Mesenchymal stem cell (in vitro differentiated cells and primary cell): ENCODE measurements at regions not wholly inside any gene's neighbourhood (a gene's known extent, or its start where the extent isn't known, plus 50 kb on each side); places are given as distances from the start of the nearest gene placed in this dataset.

Experiments used
- DNase-seq: peaks from one replicate; pipeline ENCODE4 v3.0.0-alpha.2; 2013
- H2AFZ ChIP-seq: one replicate; pipeline ENCODE4 v1.6.1; 2013; ENCODE audit warnings: low read depth, mild to moderate bottlenecking, control low read depth, inconsistent platforms, low read length, moderate library complexity
- H2AK5ac ChIP-seq: 2 replicates; pipeline ENCODE4 v1.6.1; 2013; ENCODE audit warnings: low read length, moderate library complexity, mild to moderate bottlenecking, inconsistent platforms; ENCODE audit not compliant: severe bottlenecking
- H2BK120ac ChIP-seq: one replicate; pipeline ENCODE4 v1.6.1; 2013; ENCODE audit warnings: low read depth, mild to moderate bottlenecking, inconsistent platforms, low read length, moderate library complexity
- H2BK12ac ChIP-seq, 2 experiments: one replicate each; pipeline ENCODE4 v1.6.1; 2013; ENCODE audit warnings: inconsistent platforms in 2 of 2, low read length in 2 of 2, mild to moderate bottlenecking in 2 of 2, moderate library complexity in 2 of 2, control low read depth in 1 of 2
- H2BK15ac ChIP-seq: one replicate; pipeline ENCODE4 v1.6.1; 2013; ENCODE audit warnings: mild to moderate bottlenecking, low read depth, inconsistent platforms; ENCODE audit not compliant: poor library complexity, severe bottlenecking
- H2BK5ac ChIP-seq: 2 replicates; pipeline ENCODE4 v1.6.1; 2013; ENCODE audit warnings: low read depth, mild to moderate bottlenecking, low read length, control low read depth, inconsistent platforms; ENCODE audit not compliant: poor library complexity, severe bottlenecking
- H3K14ac ChIP-seq, 2 experiments: one replicate each; pipeline ENCODE4 v1.6.1; 2013; ENCODE audit warnings: inconsistent platforms in 2 of 2, low read length in 2 of 2, control low read depth in 1 of 2, mild to moderate bottlenecking in 1 of 2, moderate library complexity in 1 of 2
- H3K18ac ChIP-seq, 2 experiments: one replicate each; pipeline ENCODE4 v1.6.1; 2013; ENCODE audit warnings: inconsistent platforms in 2 of 2, low read length in 2 of 2, control low read depth in 1 of 2, low read depth in 1 of 2, mild to moderate bottlenecking in 1 of 2
- H3K23ac ChIP-seq, 2 experiments: one replicate each; pipeline ENCODE4 v1.6.1; 2013; ENCODE audit warnings: inconsistent platforms in 2 of 2, low read length in 2 of 2, mild to moderate bottlenecking in 2 of 2, moderate library complexity in 2 of 2, control low read depth in 1 of 2
- H3K27ac ChIP-seq: 2 replicates; pipeline ENCODE4 v1.5.1; 2013; ENCODE audit warnings: mild to moderate bottlenecking, moderate library complexity, low read length, control low read depth, inconsistent platforms; ENCODE audit not compliant: poor library complexity, severe bottlenecking
- H3K27me3 ChIP-seq, 2 experiments: 2 replicates each; pipeline versions ENCODE4 v1.6.1 to v1.7.0; 2013; ENCODE audit warnings: low read length in 2 of 2, mild to moderate bottlenecking in 2 of 2, moderate library complexity in 2 of 2, control low read depth in 1 of 2, inconsistent platforms in 1 of 2; ENCODE audit not compliant: control insufficient read depth in 1 of 2, insufficient read depth in 1 of 2
- H3K36me3 ChIP-seq, 2 experiments: 2 replicates each; pipeline versions ENCODE4 v1.6.1 to v1.7.0; 2013; ENCODE audit warnings: low read length in 2 of 2, control low read depth in 1 of 2, inconsistent platforms in 1 of 2, low read depth in 1 of 2, mild to moderate bottlenecking in 1 of 2; ENCODE audit not compliant: insufficient read depth in 2 of 2, control insufficient read depth in 1 of 2
- H3K4ac ChIP-seq, 2 experiments: one replicate each; pipeline ENCODE4 v1.6.1; 2013; ENCODE audit warnings: inconsistent platforms in 2 of 2, low read length in 2 of 2, mild to moderate bottlenecking in 2 of 2, moderate library complexity in 2 of 2, control low read depth in 1 of 2, low read depth in 1 of 2
- H3K4me1 ChIP-seq: 2 replicates; pipeline ENCODE4 v1.6.1; 2013; ENCODE audit warnings: low read depth, low read length, control low read depth; ENCODE audit not compliant: control insufficient read depth, insufficient read depth
- H3K4me2 ChIP-seq: 2 replicates; pipeline ENCODE4 v1.6.1; 2013; ENCODE audit warnings: low read length, mild to moderate bottlenecking, inconsistent platforms; ENCODE audit not compliant: poor library complexity, severe bottlenecking
- H3K4me3 ChIP-seq, 2 experiments: 2 replicates each; pipeline versions ENCODE4 v1.5.1 to v1.7.0; 2013; ENCODE audit warnings: low read length in 2 of 2, mild to moderate bottlenecking in 2 of 2, control low read depth in 1 of 2, low read depth in 1 of 2; ENCODE audit not compliant: insufficient read depth in 1 of 2
- H3K79me1 ChIP-seq: replicated peaks from 2 replicates; pipeline ENCODE4 v1.6.1; 2013; ENCODE audit warnings: mild to moderate bottlenecking, control low read depth, low read length, inconsistent platforms; ENCODE audit not compliant: poor library complexity, severe bottlenecking
- H3K9ac ChIP-seq: 2 replicates; pipeline ENCODE4 v1.7.0; 2013; ENCODE audit warnings: mild to moderate bottlenecking, low read length, moderate library complexity
- H3K9me3 ChIP-seq: 2 replicates; pipeline ENCODE4 v1.7.0; 2013; ENCODE audit warnings: mild to moderate bottlenecking, low read length; ENCODE audit not compliant: control insufficient read depth
- H4K8ac ChIP-seq: one replicate; pipeline ENCODE4 v1.6.1; 2013; ENCODE audit warnings: inconsistent platforms, mild to moderate bottlenecking, low read length, moderate library complexity
- H4K91ac ChIP-seq: one replicate; pipeline ENCODE4 v1.6.1; 2013; ENCODE audit warnings: mild to moderate bottlenecking, low read length, inconsistent platforms
- WGBS: methylation state at CpG from one replicate; pipeline ENCODE4 v1.1.7; 2013; ENCODE audit warnings: mixed read lengths; 5-methylcytosine and 5-hydroxymethylcytosine counted together

- no peak overlapping the region for H3K4me2 ChIP-seq
- DNase-seq: no peak
- no peak overlapping the region for H2AK5ac ChIP-seq
- H3K79me1 ChIP-seq: no peaks in the 10 kb centered on the region
- no peak overlapping the region for H3K4me3 ChIP-seq
- no peak overlapping the region for H3K18ac ChIP-seq
- H3K36me3 ChIP-seq: no peaks in the 10 kb centered on the region
- H3K23ac ChIP-seq: no peak overlapping the region
- no peaks in the 10 kb centered on the region for H3K9me3 ChIP-seq
- no peaks in the 10 kb centered on the region for H3K4me1 ChIP-seq
- H3K4ac ChIP-seq: no peak overlapping the region
- WGBS: 65% methylated on average over 3 of the region's 4 CpGs
- no peak overlapping the region for H3K9ac ChIP-seq
- H2BK15ac ChIP-seq: no peak overlapping the region
- H2BK5ac ChIP-seq: no peak overlapping the region
- H4K8ac ChIP-seq: no peak overlapping the region
- H2BK120ac ChIP-seq: no peak overlapping the region
- no peak overlapping the region for H2AFZ ChIP-seq
- no peaks in the 10 kb centered on the region for H3K27me3 ChIP-seq
- H2BK12ac ChIP-seq: no peak overlapping the region
- H3K14ac ChIP-seq: no peak overlapping the region
- H3K27ac ChIP-seq: no peak overlapping the region
- H4K91ac ChIP-seq: no peak overlapping the region
Measured at GRCh38 chr3:102665183-102665582, 230.4 kb downstream of the ZPLD1 start.

- no peak overlapping the region for H4K8ac ChIP-seq
- no peak overlapping the region for H3K4ac ChIP-seq
- no peak overlapping the region for H2AFZ ChIP-seq
- no peak overlapping the region for H3K14ac ChIP-seq
- H3K9ac ChIP-seq: no peak overlapping the region
- no peak overlapping the region for H3K18ac ChIP-seq
- no peaks in the 10 kb centered on the region for H3K27me3 ChIP-seq
- 81% methylated on average over 3 of the region's 4 CpGs for WGBS
- H2BK12ac ChIP-seq: no peak overlapping the region
- no peak overlapping the region for H3K4me3 ChIP-seq
- H2BK5ac ChIP-seq: no peak overlapping the region
- no peak overlapping the region for H2BK15ac ChIP-seq
- no peaks in the 10 kb centered on the region for H3K79me1 ChIP-seq
- no peaks in the 10 kb centered on the region for H3K9me3 ChIP-seq
- H3K36me3 ChIP-seq: no peaks in the 10 kb centered on the region
- H4K91ac ChIP-seq: no peak overlapping the region
- no peak overlapping the region for H3K4me2 ChIP-seq
- no peak for DNase-seq
- H3K23ac ChIP-seq: no peak overlapping the region
- H2AK5ac ChIP-seq: no peak overlapping the region
- H2BK120ac ChIP-seq: no peak overlapping the region
- no peaks in the 10 kb centered on the region for H3K4me1 ChIP-seq
- H3K27ac ChIP-seq: no peak overlapping the region
Measured at GRCh38 chr3:102668247-102668646, 233.4 kb downstream of the ZPLD1 start.

- H3K79me1 ChIP-seq: no peaks in the 10 kb centered on the region
- H3K36me3 ChIP-seq: no peaks in the 10 kb centered on the region
- H3K14ac ChIP-seq: no peak overlapping the region
- no peak for DNase-seq
- no peak overlapping the region for H2AK5ac ChIP-seq
- WGBS: no CpG with 5 or more reads among the region's 2 CpGs
- H4K91ac ChIP-seq: no peak overlapping the region
- H3K4ac ChIP-seq: no peak overlapping the region
- H3K4me3 ChIP-seq: no peak overlapping the region
- H3K4me2 ChIP-seq: no peak overlapping the region
- no peak overlapping the region for H4K8ac ChIP-seq
- peaks cover 4% of the 10 kb centered on the region for H3K4me1 ChIP-seq
- H3K23ac ChIP-seq: no peak overlapping the region
- no peak overlapping the region for H2BK15ac ChIP-seq
- H2BK5ac ChIP-seq: no peak overlapping the region
- H3K9ac ChIP-seq: no peak overlapping the region
- H2BK12ac ChIP-seq: no peak overlapping the region
- H3K27me3 ChIP-seq: peaks cover 0 to 4% of the 10 kb centered on the region in 2 experiments
- no peaks in the 10 kb centered on the region for H3K9me3 ChIP-seq
- H3K27ac ChIP-seq: no peak overlapping the region
- H2BK120ac ChIP-seq: no peak overlapping the region
- no peak overlapping the region for H2AFZ ChIP-seq
- no peak overlapping the region for H3K18ac ChIP-seq
Measured at GRCh38 chr3:102670986-102671385, 236.2 kb downstream of the ZPLD1 start.

- Histone ChIP-seq H3K79me1 (no peaks in the 10 kb centered on the region), H3K27ac (no peak overlapping the region), H3K4me1 (peaks cover 4% of the 10 kb centered on the region), H3K9ac (no peak overlapping the region), H2AFZ (no peak overlapping the region), H4K91ac (no peak overlapping the region), H3K23ac (no peak overlapping the region), H2AK5ac (no peak overlapping the region), H3K14ac (no peak overlapping the region), H2BK5ac (no peak overlapping the region), H3K4me3 (no peak overlapping the region), H3K9me3 (no peaks in the 10 kb centered on the region), H3K4ac (no peak overlapping the region), H3K27me3 (peaks cover 0 to 4% of the 10 kb centered on the region in 2 experiments), H3K4me2 (no peak overlapping the region), H2BK120ac (no peak overlapping the region), H4K8ac (no peak overlapping the region), H3K36me3 (no peaks in the 10 kb centered on the region), H2BK12ac (no peak overlapping the region), H2BK15ac (no peak overlapping the region), H3K18ac (no peak overlapping the region)
- 69% methylated on average over 1 of the region's 1 CpG for WGBS
- DNase-seq: no peak
Measured at GRCh38 chr3:102672305-102672704, 237.5 kb downstream of the ZPLD1 start.
